ENCODE measurements at regions not wholly inside any gene's neighbourhood (a gene's known extent, or its start where the extent isn't known, plus 50 kb on each side); places are given as distances from the start of the nearest gene placed in this dataset.

DNA sequence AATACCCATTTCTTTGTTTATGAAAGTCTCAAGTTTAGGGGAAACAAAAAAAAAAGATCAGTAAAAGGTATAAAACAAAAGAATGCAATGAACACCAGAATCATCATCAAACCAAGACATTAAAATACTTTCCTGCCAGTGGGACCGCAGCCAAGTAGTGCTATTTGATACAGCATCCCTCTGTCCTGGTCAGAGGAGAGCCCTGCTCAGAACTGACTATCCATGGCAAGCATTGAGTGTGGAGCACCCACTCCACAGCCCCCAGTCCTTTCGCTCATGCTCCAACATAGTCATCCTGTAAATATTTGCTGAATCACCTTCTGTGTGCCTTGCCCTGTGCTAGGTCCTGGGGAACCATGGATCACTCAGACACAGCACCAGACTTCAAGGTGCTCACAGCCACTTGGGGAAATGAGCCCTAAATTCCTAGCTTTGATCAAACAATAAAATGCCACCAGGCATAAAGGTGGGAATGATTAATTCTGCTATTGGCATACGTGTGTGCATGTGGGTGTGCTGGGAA is 213.6 kb upstream of the TBX20 start:
- Histone ChIP-seq H3K36me3 (no peaks in the 10 kb centered on the region), H3K27ac (no peak overlapping the region), H3K9me3 (no peaks in the 10 kb centered on the region), H3K4me3 (no peak overlapping the region), H3K27me3 (no peaks in the 10 kb centered on the region), H3K4me1 (ENCODE audit: insufficient read depth) (no peaks in the 10 kb centered on the region)
- WGBS, 3 donors = 58 to 68% (median 66%) methylated on average over 3 of the region's 3 CpGs
- TF ChIP-seq POLR2A (IDR thresholded peaks at IDR 0.05) (no peak), EP300 (IDR thresholded peaks at IDR 0.05) (no peak)
- TF ChIP-seq, protein P1, sequence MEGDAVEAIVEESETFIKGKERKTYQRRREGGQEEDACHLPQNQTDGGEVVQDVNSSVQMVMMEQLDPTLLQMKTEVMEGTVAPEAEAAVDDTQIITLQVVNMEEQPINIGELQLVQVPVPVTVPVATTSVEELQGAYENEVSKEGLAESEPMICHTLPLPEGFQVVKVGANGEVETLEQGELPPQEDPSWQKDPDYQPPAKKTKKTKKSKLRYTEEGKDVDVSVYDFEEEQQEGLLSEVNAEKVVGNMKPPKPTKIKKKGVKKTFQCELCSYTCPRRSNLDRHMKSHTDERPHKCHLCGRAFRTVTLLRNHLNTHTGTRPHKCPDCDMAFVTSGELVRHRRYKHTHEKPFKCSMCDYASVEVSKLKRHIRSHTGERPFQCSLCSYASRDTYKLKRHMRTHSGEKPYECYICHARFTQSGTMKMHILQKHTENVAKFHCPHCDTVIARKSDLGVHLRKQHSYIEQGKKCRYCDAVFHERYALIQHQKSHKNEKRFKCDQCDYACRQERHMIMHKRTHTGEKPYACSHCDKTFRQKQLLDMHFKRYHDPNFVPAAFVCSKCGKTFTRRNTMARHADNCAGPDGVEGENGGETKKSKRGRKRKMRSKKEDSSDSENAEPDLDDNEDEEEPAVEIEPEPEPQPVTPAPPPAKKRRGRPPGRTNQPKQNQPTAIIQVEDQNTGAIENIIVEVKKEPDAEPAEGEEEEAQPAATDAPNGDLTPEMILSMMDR (IDR thresholded peaks at IDR 0.05) = no peak
- intact Hi-C loops (cut with DNase I) = no loop called here
- DNase-seq = no peak

DNA sequence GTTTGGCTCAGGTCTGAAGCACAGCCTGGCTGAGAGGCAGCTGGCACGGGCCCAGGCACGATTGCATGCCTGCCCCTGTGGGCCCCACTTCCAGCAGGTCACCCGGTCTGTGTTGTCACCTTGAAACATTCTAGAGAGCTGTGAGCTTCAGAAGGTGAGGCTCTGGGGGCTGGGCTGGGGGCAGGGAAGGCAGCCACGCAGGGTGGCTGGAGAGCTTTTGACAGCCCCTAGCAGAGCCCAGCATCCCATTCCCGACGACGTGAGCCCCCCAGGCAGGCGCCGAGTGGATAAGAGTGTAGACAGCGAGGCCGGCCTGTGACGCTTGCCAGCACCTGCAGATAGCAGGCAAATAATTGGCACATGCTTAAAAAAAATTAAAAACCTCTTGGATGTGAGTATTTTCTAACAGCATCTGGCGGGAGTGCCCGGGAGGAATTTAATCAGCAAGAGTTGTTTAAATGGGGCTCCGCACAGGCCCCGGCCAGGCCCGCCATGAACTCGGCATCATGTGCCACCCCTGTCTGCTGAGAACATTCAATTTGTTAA is 212.0 kb upstream of the TBX20 start:
- no peaks in the 10 kb centered on the region for H3K9me3 ChIP-seq
- H3K4me3 ChIP-seq = no peak overlapping the region
- H3K36me3 ChIP-seq = no peaks in the 10 kb centered on the region
- no peak for TF ChIP-seq EP300 (IDR thresholded peaks at IDR 0.05)
- TF ChIP-seq POLR2A (IDR thresholded peaks at IDR 0.05) = no peak
- TF ChIP-seq, protein P1 (IDR thresholded peaks at IDR 0.05) = no peak
- intact Hi-C loops (cut with DNase I) = no loop called here
- no peak overlapping the region for H3K27ac ChIP-seq
- no peaks in the 10 kb centered on the region for H3K4me1 ChIP-seq (ENCODE audit: insufficient read depth)
- no peaks in the 10 kb centered on the region for H3K27me3 ChIP-seq
- no peak for DNase-seq
- 8 to 22% (median 8%) methylated on average over 18 of the region's 18 CpGs for WGBS, 3 donors

DNA sequence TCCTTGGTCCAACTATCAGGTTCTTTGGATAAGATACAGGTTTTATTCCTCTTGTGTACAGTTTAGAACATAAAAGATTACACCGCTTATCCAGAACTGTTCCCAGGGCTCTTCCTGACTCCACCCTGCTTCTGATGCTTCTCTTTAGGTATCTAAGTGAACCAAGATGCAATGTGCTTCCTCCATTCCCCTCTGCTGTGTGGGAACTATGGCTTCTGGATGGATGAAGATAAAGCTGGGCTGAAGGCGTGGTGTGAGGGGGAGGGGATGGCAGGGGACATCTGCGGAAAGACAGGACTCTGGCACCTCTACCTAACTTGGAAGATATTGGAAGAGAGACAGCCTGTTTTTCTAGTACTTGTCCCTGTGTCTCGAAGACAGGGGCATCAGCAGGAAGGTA is 209.9 kb upstream of the TBX20 start:
- WGBS, 3 donors = 58 to 76% (median 73%) methylated on average over 4 of the region's 4 CpGs
- H3K36me3 ChIP-seq = no peaks in the 10 kb centered on the region
- no peak for DNase-seq
- H3K9me3 ChIP-seq = no peaks in the 10 kb centered on the region
- no peaks in the 10 kb centered on the region for H3K27me3 ChIP-seq
- H3K4me1 ChIP-seq (ENCODE audit: insufficient read depth) = no peaks in the 10 kb centered on the region
- TF ChIP-seq, protein P1 (IDR thresholded peaks at IDR 0.05) = no peak
- TF ChIP-seq POLR2A (IDR thresholded peaks at IDR 0.05) (no peak), EP300 (IDR thresholded peaks at IDR 0.05) (no peak)
- no peak overlapping the region for H3K27ac ChIP-seq
- intact Hi-C loops (cut with DNase I) = no loop called here
- no peak overlapping the region for H3K4me3 ChIP-seq

DNA sequence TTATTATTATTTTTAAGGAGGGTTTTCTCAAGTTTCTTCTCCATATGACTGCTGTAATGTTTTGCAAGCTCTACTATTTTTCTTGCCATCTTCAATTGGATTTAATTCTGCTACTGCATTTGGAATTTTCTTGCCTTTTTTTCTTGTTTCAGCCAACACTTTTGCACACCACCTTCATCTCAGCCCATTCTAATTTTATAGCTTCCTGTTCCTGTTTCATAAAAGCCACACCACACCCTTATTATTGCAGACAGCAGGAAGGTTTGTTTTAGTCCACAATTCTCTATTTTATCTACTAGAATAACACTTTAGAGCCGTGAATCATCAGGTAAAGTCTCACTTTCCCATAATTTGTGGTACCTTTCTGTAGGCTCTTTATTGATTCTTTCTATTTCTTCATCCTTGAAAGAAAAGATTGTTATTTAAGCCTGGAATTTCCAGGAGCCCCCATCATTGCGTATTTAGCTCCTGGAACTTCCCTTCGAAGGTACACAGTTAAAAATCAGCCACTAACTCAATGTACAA is 209.3 kb upstream of the TBX20 start:
- TF ChIP-seq, protein P1 (IDR thresholded peaks at IDR 0.05) = no peak
- no peak overlapping the region for H3K4me3 ChIP-seq
- 71 to 87% (median 82%) methylated on average over 3 of the region's 3 CpGs for WGBS, 3 donors
- H3K27ac ChIP-seq = no peak overlapping the region
- intact Hi-C loops (cut with DNase I) = no loop called here
- DNase-seq = no peak
- no peaks in the 10 kb centered on the region for H3K4me1 ChIP-seq (ENCODE audit: insufficient read depth)
- H3K27me3 ChIP-seq = no peaks in the 10 kb centered on the region
- H3K9me3 ChIP-seq = no peaks in the 10 kb centered on the region
- H3K36me3 ChIP-seq = no peaks in the 10 kb centered on the region
